ENCODE measurements at regions not wholly inside any gene's neighbourhood (a gene's known extent, or its start where the extent isn't known, plus 50 kb on each side); places are given as distances from the start of the nearest gene placed in this dataset.

- H3K4me3 ChIP-seq (ENCODE audit: low read depth in 2 of 2, low read length in 1 of 2), result no peak overlapping the region
- no peak overlapping the region for H3K4me2 ChIP-seq
- H4K20me1 ChIP-seq (ENCODE audit: insufficient read depth), result no peaks in the 10 kb centered on the region
- H3K9me3 ChIP-seq, result no peaks in the 10 kb centered on the region
- peaks cover 5% of the 10 kb centered on the region for H3F3A ChIP-seq (replicated peaks; ENCODE audit: insufficient read depth)
- CTCF ChIA-PET, result interaction anchor here (1.1 kb wide), 1 partner anchor 108 kb away, joined by 3 read pairs; no protein-coding TSS in a partner anchor
- 68% methylated on average over 6 of the region's 6 CpGs for WGBS (ENCODE audit: low lambda C conversion rate)
- H3K4me1 ChIP-seq (ENCODE audit: control insufficient read depth in 1 of 2, insufficient read depth in 2 of 2, low read depth in 1 of 2, low read length in 1 of 2), result peaks cover 4 to 6% of the 10 kb centered on the region in 2 experiments; a peak in 3 of 4 replicates
- H3K9ac ChIP-seq, result no peak overlapping the region
- no peaks in the 10 kb centered on the region for H3K27me3 ChIP-seq (ENCODE audit: insufficient read depth)
- TF ChIP-seq FOSL2 (IDR thresholded peaks at IDR 0.05; ENCODE audit: borderline replicate concordance, low read depth) (peak; percentile 13; the same call in 1 of the 2 replicates), TCF12 (IDR thresholded peaks at IDR 0.05) (peak; percentile 55), NFIC (IDR thresholded peaks at IDR 0.05; ENCODE audit: borderline replicate concordance) (no peak), JUND (IDR thresholded peaks at IDR 0.05) (0 out of 2 replicates have a peak, but pooled peaks have one; percentile 14), GATA2 (CRISPR knock-in tag; IDR thresholded peaks at IDR 0.05) (no peak), TEAD4 (IDR thresholded peaks at IDR 0.05; ENCODE audit: borderline replicate concordance, insufficient read depth) (no peak), RFX5 (IDR thresholded peaks at IDR 0.05; ENCODE audit: low read length) (no peak)
- TF ChIP-seq, protein P1, sequence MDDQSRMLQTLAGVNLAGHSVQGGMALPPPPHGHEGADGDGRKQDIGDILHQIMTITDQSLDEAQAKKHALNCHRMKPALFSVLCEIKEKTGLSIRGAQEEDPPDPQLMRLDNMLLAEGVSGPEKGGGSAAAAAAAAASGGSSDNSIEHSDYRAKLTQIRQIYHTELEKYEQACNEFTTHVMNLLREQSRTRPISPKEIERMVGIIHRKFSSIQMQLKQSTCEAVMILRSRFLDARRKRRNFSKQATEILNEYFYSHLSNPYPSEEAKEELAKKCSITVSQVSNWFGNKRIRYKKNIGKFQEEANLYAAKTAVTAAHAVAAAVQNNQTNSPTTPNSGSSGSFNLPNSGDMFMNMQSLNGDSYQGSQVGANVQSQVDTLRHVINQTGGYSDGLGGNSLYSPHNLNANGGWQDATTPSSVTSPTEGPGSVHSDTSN (IDR thresholded peaks at IDR 0.05), result no peak
- H2AFZ ChIP-seq (ENCODE audit: low read depth), result no peak overlapping the region
- no peaks in the 10 kb centered on the region for H3K9me2 ChIP-seq
- POLR2A ChIA-PET, result no interaction called here
- DNase-seq, result no peak
- H3K79me2 ChIP-seq (ENCODE audit: insufficient read depth), result no peaks in the 10 kb centered on the region
- no peaks in the 10 kb centered on the region for H3K36me3 ChIP-seq (replicated peaks in 1 of 2; ENCODE audit: control insufficient read depth in 1 of 2, insufficient read depth in 2 of 2, low read length in 1 of 2)
- H3K27ac ChIP-seq (ENCODE audit: low read depth in 2 of 2, low read length in 1 of 2), result no peak overlapping the region
These were observed 119.1 kb upstream of the PELI1 start for GRCh38 chr2:64263315-64263714.

- H3K4me2 ChIP-seq, result peak overlapping the region; percentile 15; the same call in 1 of the 2 replicates
- POLR2A ChIA-PET, result no interaction called here
These were observed 123.5 kb upstream of the PELI1 start for GRCh38 chr2:64267699-64268098.

DNA sequence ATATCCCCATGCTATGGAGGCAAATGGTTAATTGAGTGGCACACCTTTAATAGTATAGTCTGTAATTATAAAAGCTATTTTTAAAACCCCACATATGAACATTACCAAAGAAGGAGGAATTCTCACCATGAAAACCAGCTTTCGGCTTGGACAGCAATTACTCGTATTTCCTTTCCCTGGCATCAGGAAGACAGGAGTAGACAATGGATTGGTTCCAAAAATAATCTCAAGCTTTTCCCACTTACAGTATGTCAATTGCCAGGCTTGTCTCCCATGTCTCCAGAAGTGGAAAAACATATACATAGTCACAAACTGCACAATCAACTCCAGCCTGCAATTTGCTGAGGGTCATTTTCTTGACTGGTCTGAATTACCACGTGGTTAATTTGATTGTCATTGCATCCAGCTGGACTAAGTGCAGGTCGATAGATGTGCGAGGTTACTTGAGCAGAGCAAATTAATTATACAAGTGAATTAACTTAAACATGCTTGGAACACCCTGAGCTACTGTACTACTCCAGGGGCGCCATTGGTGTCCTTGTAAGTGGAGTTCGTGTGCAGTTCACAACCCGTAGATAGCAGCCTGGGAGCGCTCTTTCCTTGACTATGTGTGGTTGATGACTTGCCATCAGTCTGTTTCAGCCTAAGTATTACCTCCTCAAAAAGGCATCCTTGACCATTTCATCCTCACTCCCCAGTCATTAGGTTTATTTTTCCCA is 124.3 kb upstream of the PELI1 start:
- 66% methylated on average over 9 of the region's 9 CpGs for WGBS (ENCODE audit: low lambda C conversion rate)
- H3K4me2 ChIP-seq, result peak overlapping the region; percentile 15; the same call in 1 of the 2 replicates

More at GRCh38 chr2:64267699-64268098, 123.5 kb upstream of the PELI1 start:
- Histone ChIP-seq H2AFZ (ENCODE audit: low read depth) (peak overlapping the region; percentile 20; the same call in 1 of the 2 replicates), H4K20me1 (ENCODE audit: insufficient read depth) (no peaks in the 10 kb centered on the region), H3K27me3 (ENCODE audit: insufficient read depth) (no peaks in the 10 kb centered on the region), H3F3A (replicated peaks; ENCODE audit: insufficient read depth) (peaks cover 15% of the 10 kb centered on the region), H3K4me3 (ENCODE audit: low read depth in 2 of 2, low read length in 1 of 2) (no peak overlapping the region), H3K27ac (ENCODE audit: low read depth in 2 of 2, low read length in 1 of 2) (peak overlapping the region; percentile 36 to 64; a peak in 2 of 4 replicates), H3K9me2 (no peaks in the 10 kb centered on the region), H3K36me3 (replicated peaks in 1 of 2; ENCODE audit: control insufficient read depth in 1 of 2, insufficient read depth in 2 of 2, low read length in 1 of 2) (no peaks in the 10 kb centered on the region), H3K9ac (no peak overlapping the region), H3K9me3 (no peaks in the 10 kb centered on the region), H3K4me1 (ENCODE audit: control insufficient read depth in 1 of 2, insufficient read depth in 2 of 2, low read depth in 1 of 2, low read length in 1 of 2) (peaks cover 7 to 11% of the 10 kb centered on the region in 2 experiments), H3K79me2 (ENCODE audit: insufficient read depth) (no peaks in the 10 kb centered on the region)
- DNase-seq, result no peak
- CTCF ChIA-PET, result interaction anchor here (1.4 to 2.4 kb wide), 2 partner anchors 60 to 218 kb away, joined by 4 to 5 read pairs; no protein-coding TSS in a partner anchor
- 86% methylated on average over 1 of the region's 1 CpG for WGBS (ENCODE audit: low lambda C conversion rate)
- TF ChIP-seq POLR2AphosphoS5 (IDR thresholded peaks at IDR 0.05; ENCODE audit: low read depth, low read length) (no peak), MXI1 (IDR thresholded peaks at IDR 0.05; ENCODE audit: low read depth, low read length) (no peak)

More for the DNA sequence above, 124.3 kb upstream of the PELI1 start:
- 0 out of 2 replicates have a peak overlapping the region, but pooled peaks have one; percentile 20 for H2AFZ ChIP-seq (ENCODE audit: low read depth)
- peak overlapping the region; percentile 36 to 64 for H3K27ac ChIP-seq (ENCODE audit: low read depth in 2 of 2, low read length in 1 of 2)
- TF ChIP-seq EZH2phosphoT487 (IDR thresholded peaks at IDR 0.05; ENCODE audit: borderline replicate concordance, low read depth) (no peak), EP300 (IDR thresholded peaks at IDR 0.05; ENCODE audit: borderline replicate concordance in 1 of 2, low read depth in 1 of 2, low read length in 1 of 2) (no peak), RCOR1 (IDR thresholded peaks at IDR 0.05; ENCODE audit: low read length) (no peak), RFX5 (IDR thresholded peaks at IDR 0.05; ENCODE audit: low read length) (no peak), FOSL2 (IDR thresholded peaks at IDR 0.05; ENCODE audit: borderline replicate concordance, low read depth) (no peak), TCF12 (IDR thresholded peaks at IDR 0.05) (0 out of 2 replicates have a peak, but pooled peaks have one; percentile 14), NFIC (IDR thresholded peaks at IDR 0.05; ENCODE audit: borderline replicate concordance) (peak; percentile 38; the same call in 1 of the 2 replicates), SIN3A (IDR thresholded peaks at IDR 0.05; ENCODE audit: borderline replicate concordance, low read depth, low read length) (no peak), MXI1 (IDR thresholded peaks at IDR 0.05; ENCODE audit: low read depth, low read length) (no peak)
- TF ChIP-seq, protein P1 (IDR thresholded peaks at IDR 0.05), result peak; percentile 41; the same call in 1 of the 2 replicates
- no peaks in the 10 kb centered on the region for H4K20me1 ChIP-seq (ENCODE audit: insufficient read depth)
- H3K4me3 ChIP-seq (ENCODE audit: low read depth in 2 of 2, low read length in 1 of 2), result no peak overlapping the region
- POLR2A ChIA-PET, result no interaction called here
- no peak for DNase-seq
- H3F3A ChIP-seq (replicated peaks; ENCODE audit: insufficient read depth), result peaks cover 15% of the 10 kb centered on the region
- no peaks in the 10 kb centered on the region for H3K27me3 ChIP-seq (ENCODE audit: insufficient read depth)
- CTCF ChIA-PET, result interaction anchor here (1.4 to 2.4 kb wide), 2 partner anchors 59 to 218 kb away, joined by 4 to 5 read pairs; no protein-coding TSS in a partner anchor
- peaks cover 15 to 19% of the 10 kb centered on the region in 2 experiments for H3K4me1 ChIP-seq (ENCODE audit: control insufficient read depth in 1 of 2, insufficient read depth in 2 of 2, low read depth in 1 of 2, low read length in 1 of 2)
- no peaks in the 10 kb centered on the region for H3K9me2 ChIP-seq
- H3K36me3 ChIP-seq (replicated peaks in 1 of 2; ENCODE audit: control insufficient read depth in 1 of 2, insufficient read depth in 2 of 2, low read length in 1 of 2), result no peaks in the 10 kb centered on the region
- no peaks in the 10 kb centered on the region for H3K9me3 ChIP-seq
- no peak overlapping the region for H3K9ac ChIP-seq
- H3K79me2 ChIP-seq (ENCODE audit: insufficient read depth), result no peaks in the 10 kb centered on the region

Data from SK-N-SH (cell line).